Spleen (tissue), 11 donors: ENCODE measurements at regions not wholly inside any gene's neighbourhood (a gene's known extent, or its start where the extent isn't known, plus 50 kb on each side); places are given as distances from the start of the nearest gene placed in this dataset.
"Not testable (repeated sequence)": the region's sequence is repeated elsewhere in the genome, so short reads cannot be mapped to it uniquely, and the experiment has no call there.

Experiments used
- DNase-seq: peaks from one replicate; pipeline ENCODE4 v3.0.0-alpha.2; 2020
- H3K27ac ChIP-seq, 8 donors: fragments of 200-600 bp; sonication (generic) in 7 of 8; 1 replicate in 4 of 8; 2 replicates in 4 of 8; pipeline versions ENCODE4 v1.5.0 to v1.8.0; 2016 to 2021; ENCODE audit warnings: inconsistent platforms in 4 of 8, mild to moderate bottlenecking in 4 of 8, moderate library complexity in 1 of 8
- H3K27me3 ChIP-seq, 7 donors: fragments of 200-600 bp; sonication (generic) in 6 of 7; replicated peaks in 1 of 7; 1 replicate in 4 of 7; 2 replicates in 3 of 7; pipeline versions ENCODE4 v1.5.0 to v1.8.0; 2016 to 2021; ENCODE audit warnings: inconsistent platforms in 3 of 7, mild to moderate bottlenecking in 1 of 7
- H3K36me3 ChIP-seq, 6 donors: fragments of 200-600 bp; sonication (generic) in 5 of 6; 1 replicate in 4 of 6; 2 replicates in 2 of 6; pipeline versions ENCODE4 v1.5.0 to v1.8.0; 2016 to 2021; ENCODE audit warnings: inconsistent platforms in 2 of 6
- H3K4me1 ChIP-seq, 6 donors: fragments of 200-600 bp; sonication (generic) in 5 of 6; 1 replicate in 3 of 6; 2 replicates in 3 of 6; pipeline versions ENCODE4 v1.5.0 to v1.8.0; 2016 to 2021; ENCODE audit warnings: inconsistent platforms in 3 of 6
- H3K4me3 ChIP-seq, 8 donors: fragments of 200-600 bp; sonication (generic) in 7 of 8; 1 replicate in 4 of 8; 2 replicates in 4 of 8; pipeline versions ENCODE4 v1.5.0 to v1.8.0; 2016 to 2021; ENCODE audit warnings: inconsistent platforms in 4 of 8, mild to moderate bottlenecking in 4 of 8, moderate library complexity in 2 of 8
- H3K9me3 ChIP-seq, 8 donors: fragments of 200-600 bp; sonication (generic) in 7 of 8; 1 replicate in 4 of 8; 2 replicates in 4 of 8; pipeline versions ENCODE4 v1.5.0 to v1.8.0; 2016 to 2021; ENCODE audit warnings: inconsistent platforms in 4 of 8
- POLR2A ChIP-seq, 3 donors: fragments of 450-650 bp; IDR thresholded peaks; one replicate each; pipeline ENCODE4 v1.5.1; 2017; ENCODE audit warnings: antibody characterized with exemption in 3 of 3, mild to moderate bottlenecking in 1 of 3
- POLR2AphosphoS5 ChIP-seq, 3 donors: sonication (generic); formaldehyde crosslinking; IDR thresholded peaks; one replicate each; pipeline ENCODE4 v1.5.1; 2017; ENCODE audit warnings: antibody characterized with exemption in 3 of 3
- WGBS, 5 donors: extraction: QIAGEN DNeasy Blood & Tissue Kit in 3 of 5; methylation state at CpG; one replicate each; pipeline versions ENCODE4 v1.1.5 to v1.1.7; 2013 to 2018; 5-methylcytosine and 5-hydroxymethylcytosine counted together
- intact Hi-C: fragments of 100-400 bp; cut with DNase I; formaldehyde crosslinking; loops from one replicate; pipeline ENCODE4 v1.15.0; 2023; ENCODE audit warnings: low total_unique reads
- TF ChIP-seq, protein P1 (sequence below), 11 experiments: fragments of 200-600 bp in 7 of 11; fragments of 450-650 bp in 4 of 11; sonication (generic) in 4 of 11; IDR thresholded peaks in 8 of 11; conservative IDR thresholded peaks in 3 of 11; 1 replicate in 7 of 11; 2 replicates in 4 of 11; pipeline versions ENCODE4 v1.4.0 to v1.8.0; 2016 to 2021; ENCODE audit warnings: antibody characterized with exemption in 11 of 11, inconsistent platforms in 4 of 11, mild to moderate bottlenecking in 1 of 11
- donor health status: healthy with polysubstance abuse.
- donor health status: DM: no; HTN: no; CAD: no; lungs with moderate emphysema.
- donor health status: DM: no; HTN: no; CAD: no.
- donor health status: Bipolar disorder and iron deficiency.
- donor health status: healthy.
- donor health status: DM: no; HTN: no; CAD: no.
- donor health status: DM: yes; HTN: yes; CAD: no.

DNA sequence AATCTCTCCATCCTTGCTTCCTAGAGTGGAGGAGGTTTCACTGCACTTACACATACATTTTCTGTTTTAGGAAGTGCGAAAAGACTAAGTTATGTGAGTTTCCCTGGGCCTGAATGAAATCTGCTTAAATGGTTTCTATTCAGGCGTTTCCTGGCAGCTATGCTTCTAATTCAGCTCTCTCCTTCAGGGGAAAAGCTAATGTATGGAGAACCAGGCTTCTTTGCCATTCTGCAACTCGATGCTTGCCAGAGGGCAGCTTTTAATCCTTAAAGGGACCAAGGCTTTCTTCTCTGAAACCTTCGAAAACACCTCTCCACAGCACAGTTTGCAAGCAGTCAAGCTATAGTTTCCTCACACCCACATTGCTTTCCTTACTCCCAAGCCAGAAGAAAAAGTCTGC, 89.5 kb upstream of the ARX start:
- H3K27me3 ChIP-seq, result peaks cover 0 to under 1% (median 0%) of the 10 kb centered on the region in 7 donors
- no peak overlapping the region for H3K27ac ChIP-seq
- DNase-seq, result no peak
- intact Hi-C loops, result no loop called here
- H3K4me3 ChIP-seq, result no peak overlapping the region
- 46 to 74% (median 54%) methylated on average over 4 of the region's 4 CpGs for WGBS, 5 donors
- TF ChIP-seq, protein P1, sequence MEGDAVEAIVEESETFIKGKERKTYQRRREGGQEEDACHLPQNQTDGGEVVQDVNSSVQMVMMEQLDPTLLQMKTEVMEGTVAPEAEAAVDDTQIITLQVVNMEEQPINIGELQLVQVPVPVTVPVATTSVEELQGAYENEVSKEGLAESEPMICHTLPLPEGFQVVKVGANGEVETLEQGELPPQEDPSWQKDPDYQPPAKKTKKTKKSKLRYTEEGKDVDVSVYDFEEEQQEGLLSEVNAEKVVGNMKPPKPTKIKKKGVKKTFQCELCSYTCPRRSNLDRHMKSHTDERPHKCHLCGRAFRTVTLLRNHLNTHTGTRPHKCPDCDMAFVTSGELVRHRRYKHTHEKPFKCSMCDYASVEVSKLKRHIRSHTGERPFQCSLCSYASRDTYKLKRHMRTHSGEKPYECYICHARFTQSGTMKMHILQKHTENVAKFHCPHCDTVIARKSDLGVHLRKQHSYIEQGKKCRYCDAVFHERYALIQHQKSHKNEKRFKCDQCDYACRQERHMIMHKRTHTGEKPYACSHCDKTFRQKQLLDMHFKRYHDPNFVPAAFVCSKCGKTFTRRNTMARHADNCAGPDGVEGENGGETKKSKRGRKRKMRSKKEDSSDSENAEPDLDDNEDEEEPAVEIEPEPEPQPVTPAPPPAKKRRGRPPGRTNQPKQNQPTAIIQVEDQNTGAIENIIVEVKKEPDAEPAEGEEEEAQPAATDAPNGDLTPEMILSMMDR (IDR thresholded peaks at IDR 0.05 in 8 of 11, conservative IDR thresholded peaks at IDR 0.05 in 3 of 11), result no peak
- TF ChIP-seq POLR2A (IDR thresholded peaks at IDR 0.05) (no peak), POLR2AphosphoS5 (IDR thresholded peaks at IDR 0.05) (no peak)
- no peaks in the 10 kb centered on the region for H3K4me1 ChIP-seq
- no peaks in the 10 kb centered on the region for H3K36me3 ChIP-seq
- no peaks in the 10 kb centered on the region for H3K9me3 ChIP-seq

DNA sequence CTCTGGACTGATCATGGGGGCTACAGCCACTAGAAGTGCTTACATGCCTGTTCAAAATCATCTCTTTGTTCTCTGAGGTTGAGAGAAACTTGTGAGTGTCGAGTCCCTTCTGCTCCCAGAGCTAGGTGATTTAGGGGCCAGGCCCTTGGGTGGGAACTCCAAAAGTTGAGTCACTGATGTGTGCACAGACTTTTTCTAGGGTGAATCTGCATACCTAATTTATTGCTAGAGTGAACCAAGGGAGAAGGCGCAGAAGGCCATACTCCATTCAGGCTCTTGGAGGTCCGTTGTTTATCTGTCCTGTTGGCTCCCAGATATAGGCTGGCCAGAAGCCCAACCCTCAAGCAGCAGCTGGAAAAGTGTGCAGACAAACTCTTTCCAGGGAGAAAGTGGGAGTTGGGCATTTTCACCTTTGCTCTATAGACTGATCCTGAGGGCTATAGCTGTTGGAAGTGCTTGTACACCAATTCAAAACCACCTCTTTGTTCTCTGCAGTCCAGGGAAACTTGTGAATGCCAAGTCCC, 80.8 kb upstream of the ARX start:
- DNase-seq, result no peak

DNA sequence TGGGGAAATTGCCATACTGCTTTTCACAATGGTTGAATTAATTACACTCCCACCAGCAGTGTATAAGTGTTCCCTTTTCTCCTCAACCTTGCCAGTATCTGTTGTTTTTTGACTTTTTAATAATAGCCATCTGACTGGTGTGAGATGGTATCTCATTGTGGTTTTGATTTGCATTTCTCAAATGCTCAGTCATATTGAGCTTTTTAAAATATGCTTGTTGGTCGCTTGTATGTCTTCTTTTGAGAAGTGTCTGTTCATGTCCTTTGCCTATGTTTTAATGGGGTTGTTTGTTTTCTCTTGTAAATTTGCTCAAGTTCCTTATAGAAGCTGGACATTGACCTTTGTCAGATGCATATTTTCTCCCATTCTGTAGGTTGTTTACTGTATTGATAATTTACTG, 75.4 kb upstream of the ARX start:
- H3K4me3 ChIP-seq, intact Hi-C loops, H3K36me3 ChIP-seq, H3K27me3 ChIP-seq, H3K27ac ChIP-seq, H3K4me1 ChIP-seq, DNase-seq: not testable (repeated sequence)
- peaks cover 0 to 19% (median 0%) of the 10 kb centered on the region in 8 donors for H3K9me3 ChIP-seq
- WGBS, 5 donors, result 34 to 72% (median 59%) methylated on average over 1 of the region's 1 CpG

More for the DNA sequence above, 80.8 kb upstream of the ARX start:
- TF ChIP-seq, protein P1 (IDR thresholded peaks at IDR 0.05 in 8 of 11, conservative IDR thresholded peaks at IDR 0.05 in 3 of 11), result no peak
- TF ChIP-seq POLR2A (IDR thresholded peaks at IDR 0.05) (no peak), POLR2AphosphoS5 (IDR thresholded peaks at IDR 0.05) (no peak)
- WGBS, 5 donors, result 74 to 87% (median 81%) methylated on average over 3 of the region's 3 CpGs
- H3K9me3 ChIP-seq, result no peaks in the 10 kb centered on the region
- H3K27me3 ChIP-seq, result peaks cover 0 to 17% (median 0%) of the 10 kb centered on the region in 7 donors
- no peaks in the 10 kb centered on the region for H3K36me3 ChIP-seq
- no peak overlapping the region for H3K4me3 ChIP-seq
- H3K27ac ChIP-seq, result no peak overlapping the region
- intact Hi-C loops, result no loop called here
- no peaks in the 10 kb centered on the region for H3K4me1 ChIP-seq

DNA sequence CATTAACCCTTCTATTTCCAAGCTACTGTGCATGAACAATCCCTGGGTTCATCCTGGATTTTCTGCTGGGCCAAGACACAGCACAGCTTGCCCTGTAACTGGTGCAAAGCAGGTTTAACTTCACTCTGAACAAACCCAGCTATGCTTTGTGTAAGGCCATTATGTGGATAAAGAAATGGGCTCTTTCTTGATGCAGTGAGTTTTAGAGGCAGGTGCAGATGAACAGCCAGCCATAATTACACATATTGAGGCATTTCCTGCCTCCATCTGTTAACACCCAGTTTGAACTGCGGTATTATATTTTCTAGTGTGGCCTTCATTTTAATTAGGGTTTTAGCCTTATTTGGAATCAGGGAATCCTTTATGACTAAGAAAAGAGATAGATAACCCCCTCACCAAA, 68.7 kb upstream of the ARX start:
- Histone ChIP-seq H3K4me1 (no peaks in the 10 kb centered on the region), H3K27me3 (no peaks in the 10 kb centered on the region), H3K9me3 (peaks cover 0 to 20% (median 0%) of the 10 kb centered on the region in 8 donors), H3K4me3 (no peak overlapping the region), H3K27ac (no peak overlapping the region), H3K36me3 (no peaks in the 10 kb centered on the region)
- WGBS, 5 donors, result 78 to 97% (median 90%) methylated on average over 1 of the region's 1 CpG
- TF ChIP-seq POLR2AphosphoS5 (IDR thresholded peaks at IDR 0.05) (no peak), POLR2A (IDR thresholded peaks at IDR 0.05) (no peak)
- TF ChIP-seq, protein P1 (IDR thresholded peaks at IDR 0.05 in 8 of 11, conservative IDR thresholded peaks at IDR 0.05 in 3 of 11), result no peak
- intact Hi-C loops, result no loop called here
- no peak for DNase-seq

DNA sequence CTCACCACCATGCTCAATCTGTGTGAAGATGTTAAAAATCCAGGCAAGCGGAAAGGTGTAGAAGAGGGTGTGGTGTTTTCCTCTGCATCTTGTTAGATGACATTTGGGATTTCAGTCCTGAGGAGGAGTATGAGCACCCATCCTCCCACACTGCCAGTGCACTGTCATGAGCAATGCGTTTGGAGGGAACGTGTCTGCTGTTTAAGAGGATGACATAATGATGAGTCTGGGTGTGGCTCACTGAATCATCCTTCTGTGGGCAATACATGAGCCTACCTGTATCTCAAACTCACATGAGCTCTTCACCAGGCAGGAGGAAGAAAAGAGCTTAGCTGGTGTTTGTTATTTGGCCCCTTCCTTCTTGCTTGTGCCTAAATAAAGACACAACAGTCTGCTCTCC, 67.9 kb upstream of the ARX start:
- Histone ChIP-seq H3K4me3 (no peak overlapping the region), H3K27ac (no peak overlapping the region), H3K36me3 (no peaks in the 10 kb centered on the region), H3K9me3 (peaks cover 0 to 15% (median 0%) of the 10 kb centered on the region in 8 donors), H3K4me1 (no peaks in the 10 kb centered on the region), H3K27me3 (no peaks in the 10 kb centered on the region)
- DNase-seq, result no peak
- intact Hi-C loops, result no loop called here
- WGBS, 5 donors, result 67 to 94% (median 72%) methylated on average over 1 to 3 of the region's 3 CpGs
- TF ChIP-seq POLR2A (IDR thresholded peaks at IDR 0.05), result no peak
- TF ChIP-seq, protein P1 (IDR thresholded peaks at IDR 0.05 in 8 of 11, conservative IDR thresholded peaks at IDR 0.05 in 3 of 11), result no peak
- no peak for TF ChIP-seq POLR2AphosphoS5 (IDR thresholded peaks at IDR 0.05)
